Heart right ventricle (tissue), 16 donors: ENCODE measurements at regions not wholly inside any gene's neighbourhood (a gene's known extent, or its start where the extent isn't known, plus 50 kb on each side); places are given as distances from the start of the nearest gene placed in this dataset.

Experiments used
- ATAC-seq, 8 donors: fragments of 200-7000 bp; cut with Tn5 transposase; one replicate each; pipeline ENCODE4 v1.9.1; 2020; ENCODE audit warnings: mild to moderate bottlenecking in 8 of 8, moderate library complexity in 8 of 8, moderate number of reproducible peaks in 1 of 8
- DNase-seq, 2 donors: peaks; one replicate each; pipeline ENCODE4 v3.0.0-alpha.2; 2020
- H3K27ac ChIP-seq, 10 donors: fragments of 200-600 bp; sonication (generic) in 2 of 10; one replicate each; pipeline versions ENCODE4 v1.5.0 to v1.8.0; 2020 to 2022; ENCODE audit warnings: mild to moderate bottlenecking in 3 of 10
- H3K27me3 ChIP-seq, 7 donors: fragments of 200-600 bp; one replicate each; pipeline ENCODE4 v1.8.0; 2021 to 2022; ENCODE audit warnings: mild to moderate bottlenecking in 2 of 7
- H3K36me3 ChIP-seq, 9 donors: fragments of 200-600 bp; sonication (generic) in 1 of 9; one replicate each; pipeline versions ENCODE4 v1.5.0 to v1.8.0; 2020 to 2022; ENCODE audit warnings: mild to moderate bottlenecking in 2 of 9
- H3K4me1 ChIP-seq, 9 donors: fragments of 200-600 bp; sonication (generic) in 1 of 9; one replicate each; pipeline versions ENCODE4 v1.5.0 to v1.8.0; 2020 to 2022; ENCODE audit warnings: mild to moderate bottlenecking in 4 of 9
- H3K4me3 ChIP-seq, 10 donors: fragments of 200-600 bp; sonication (generic) in 2 of 10; one replicate each; pipeline versions ENCODE4 v1.5.0 to v1.8.0; 2020 to 2022; ENCODE audit warnings: mild to moderate bottlenecking in 7 of 10, moderate library complexity in 2 of 10
- H3K9me3 ChIP-seq, 11 donors: fragments of 200-600 bp in 10 of 11; sonication (generic) in 2 of 11; one replicate each; pipeline versions ENCODE4 v1.5.0 to v1.8.0; 2013 to 2022; ENCODE audit warnings: mild to moderate bottlenecking in 2 of 11, control low read depth in 1 of 11, moderate library complexity in 1 of 11
- WGBS, 2 donors: extraction: QIAGEN DNeasy Blood & Tissue Kit; methylation state at CpG; one replicate each; pipeline ENCODE4 v1.1.7; 2013; ENCODE audit warnings: inconsistent platforms in 1 of 2; 5-methylcytosine and 5-hydroxymethylcytosine counted together
- intact Hi-C, 10 donors: fragments of 100-400 bp; cut with DNase I; formaldehyde crosslinking; loops; one replicate each; pipeline versions ENCODE4 v1.11.1 to v1.14.2; 2022
- TF ChIP-seq, protein P1 (sequence below), 9 donors: fragments of 200-600 bp; sonication (generic) in 2 of 9; IDR thresholded peaks; one replicate each; pipeline versions ENCODE4 v1.5.0 to v1.8.0; 2021 to 2022; ENCODE audit warnings: antibody characterized with exemption in 9 of 9, mild to moderate bottlenecking in 5 of 9, moderate library complexity in 1 of 9
- donor health status: Arrhythmogenic right ventricular cardiomyopathy.
- donor health status: ischemic (EF 13 %, LVEDD 7.1; RV severe dilation, severe dysfunction).
- donor health status: healthy with polysubstance abuse.
- donor health status: DM: no; HTN: yes; CAD: no.
- donor health status: DM: no; HTN: no; CAD: no.
- donor health status: ischemic (EF 25% LVEDD 6.9; RV normal size, moderate dysfunction).
- donor health status: ischemic (EF 25% LVEDD 5.7; RV mildly dilated, moderate dysfunction).
- donor health status: healthy.
- donor health status: DM: yes; HTN: yes; CAD: no.
- donor health status: Ischemic cardiomyopathy.
- donor health status: ischemic (EF 35%, LVEDD 5.7; RV mildly dilated, moderate dysfunction).
- donor health status: nonischemic (EF 11% LVEDD 7.7; RV severe dilation, severe dysfunction).
- donor health status: DM: yes; HTN: yes; CAD: no.
- donor health status: PGD.
- donor health status: ischemic (EF 29% LVEDD 5.4; RV normal size, mild dysfunction).
- donor health status: nonischemic (EF 23%, LVEDD 6.1; RV moderate dilation, normal function).

DNA sequence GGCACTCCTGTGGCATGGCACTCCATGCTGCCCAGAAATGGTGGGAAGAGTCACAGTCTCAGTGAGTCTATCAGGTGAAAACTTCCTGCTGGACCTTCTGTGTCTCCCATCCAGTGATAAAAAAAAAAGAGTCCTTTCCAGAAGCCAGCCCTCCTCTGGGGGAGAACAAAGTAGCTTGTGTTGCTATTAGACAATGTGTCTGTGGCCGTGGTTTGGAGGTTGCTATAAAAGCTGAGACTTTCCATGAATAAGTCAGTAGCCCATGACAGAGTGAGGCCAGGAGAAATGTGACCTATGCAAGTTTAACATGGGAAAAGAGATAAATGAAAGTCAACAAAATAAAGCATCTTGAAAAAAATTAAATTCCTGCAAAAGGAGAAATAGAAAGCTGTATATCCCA lies 250.7 kb upstream of the MON1B start:
- no peak overlapping the region for H3K27ac ChIP-seq
- no peaks in the 10 kb centered on the region for H3K27me3 ChIP-seq
- WGBS, 2 donors: 76% methylated on average over 1 of the region's 1 CpG
- DNase-seq: no peak
- no peaks in the 10 kb centered on the region for H3K36me3 ChIP-seq
- TF ChIP-seq, protein P1, sequence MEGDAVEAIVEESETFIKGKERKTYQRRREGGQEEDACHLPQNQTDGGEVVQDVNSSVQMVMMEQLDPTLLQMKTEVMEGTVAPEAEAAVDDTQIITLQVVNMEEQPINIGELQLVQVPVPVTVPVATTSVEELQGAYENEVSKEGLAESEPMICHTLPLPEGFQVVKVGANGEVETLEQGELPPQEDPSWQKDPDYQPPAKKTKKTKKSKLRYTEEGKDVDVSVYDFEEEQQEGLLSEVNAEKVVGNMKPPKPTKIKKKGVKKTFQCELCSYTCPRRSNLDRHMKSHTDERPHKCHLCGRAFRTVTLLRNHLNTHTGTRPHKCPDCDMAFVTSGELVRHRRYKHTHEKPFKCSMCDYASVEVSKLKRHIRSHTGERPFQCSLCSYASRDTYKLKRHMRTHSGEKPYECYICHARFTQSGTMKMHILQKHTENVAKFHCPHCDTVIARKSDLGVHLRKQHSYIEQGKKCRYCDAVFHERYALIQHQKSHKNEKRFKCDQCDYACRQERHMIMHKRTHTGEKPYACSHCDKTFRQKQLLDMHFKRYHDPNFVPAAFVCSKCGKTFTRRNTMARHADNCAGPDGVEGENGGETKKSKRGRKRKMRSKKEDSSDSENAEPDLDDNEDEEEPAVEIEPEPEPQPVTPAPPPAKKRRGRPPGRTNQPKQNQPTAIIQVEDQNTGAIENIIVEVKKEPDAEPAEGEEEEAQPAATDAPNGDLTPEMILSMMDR (IDR thresholded peaks at IDR 0.05): no peak
- intact Hi-C loops: loop anchor here in 1 of 10 donors (10.0 kb wide), 1 partner anchor 1255 kb away; no protein-coding TSS in a partner anchor
- ATAC-seq: no peak
- no peaks in the 10 kb centered on the region for H3K9me3 ChIP-seq
- no peak overlapping the region for H3K4me3 ChIP-seq
- peaks cover 0 to 2% (median 0%) of the 10 kb centered on the region in 9 donors for H3K4me1 ChIP-seq

DNA sequence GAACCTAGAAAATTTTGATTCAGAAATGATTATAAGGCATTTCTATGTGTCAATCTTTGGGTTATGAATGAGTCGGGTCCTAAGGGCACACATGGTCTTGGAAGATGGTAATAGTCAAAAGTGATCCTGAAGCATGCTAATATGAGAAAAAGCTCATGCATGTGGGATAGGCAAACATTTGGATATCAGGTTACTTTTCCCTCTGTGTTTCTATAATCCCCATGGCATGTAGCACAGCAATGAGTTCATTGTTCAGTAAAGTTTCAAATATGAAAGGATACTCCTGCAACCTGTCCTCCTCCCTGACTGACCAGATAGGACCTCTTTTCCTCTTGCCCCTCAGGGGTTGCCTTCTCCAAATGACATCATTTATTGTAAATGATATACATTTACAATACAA lies 249.9 kb upstream of the MON1B start:
- no peaks in the 10 kb centered on the region for H3K27me3 ChIP-seq
- intact Hi-C loops: loop anchor here in 1 of 10 donors (10.0 kb wide), 1 partner anchor 1256 kb away; no protein-coding TSS in a partner anchor
- TF ChIP-seq, protein P1 (IDR thresholded peaks at IDR 0.05): no peak
- WGBS, 2 donors: 93 to 100% methylated on average over 1 of the region's 1 CpG
- no peaks in the 10 kb centered on the region for H3K36me3 ChIP-seq
- no peaks in the 10 kb centered on the region for H3K9me3 ChIP-seq
- H3K4me1 ChIP-seq: peaks cover 0 to 2% (median 0%) of the 10 kb centered on the region in 9 donors
- DNase-seq: no peak
- no peak overlapping the region for H3K27ac ChIP-seq
- no peak for ATAC-seq
- no peak overlapping the region for H3K4me3 ChIP-seq

DNA sequence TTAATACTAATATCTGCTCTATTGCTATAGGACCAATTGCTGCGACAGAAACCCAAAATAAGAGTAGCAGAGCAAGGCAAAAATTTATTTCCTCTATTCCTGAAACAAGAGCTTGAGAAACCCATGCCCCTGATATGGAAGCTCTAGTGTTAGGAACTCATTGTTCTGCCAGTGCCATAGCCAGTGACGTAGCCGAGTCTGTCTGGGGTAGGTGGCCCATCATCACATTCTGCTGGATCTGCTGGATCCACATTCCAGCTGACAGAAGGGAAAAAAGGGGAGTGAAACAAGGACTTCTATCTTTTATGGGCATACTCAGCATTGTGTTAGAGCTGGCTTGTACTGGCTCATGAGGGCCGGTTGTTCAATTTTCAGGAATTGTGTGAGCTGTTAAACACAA lies 248.9 kb upstream of the MON1B start:
- Histone ChIP-seq H3K4me1 (peaks cover 0 to 8% (median 0%) of the 10 kb centered on the region in 9 donors), H3K36me3 (no peaks in the 10 kb centered on the region), H3K27ac (no peak overlapping the region), H3K4me3 (no peak overlapping the region), H3K27me3 (no peaks in the 10 kb centered on the region), H3K9me3 (no peaks in the 10 kb centered on the region)
- TF ChIP-seq, protein P1 (IDR thresholded peaks at IDR 0.05): no peak
- DNase-seq (no peak), ATAC-seq (peak in 1 of 8 donors; percentile 52)
- WGBS, 2 donors: 91 to 94% methylated on average over 4 of the region's 4 CpGs
- intact Hi-C loops: loop anchor here in 1 of 10 donors (10.0 kb wide), 1 partner anchor 1257 kb away; no protein-coding TSS in a partner anchor

DNA sequence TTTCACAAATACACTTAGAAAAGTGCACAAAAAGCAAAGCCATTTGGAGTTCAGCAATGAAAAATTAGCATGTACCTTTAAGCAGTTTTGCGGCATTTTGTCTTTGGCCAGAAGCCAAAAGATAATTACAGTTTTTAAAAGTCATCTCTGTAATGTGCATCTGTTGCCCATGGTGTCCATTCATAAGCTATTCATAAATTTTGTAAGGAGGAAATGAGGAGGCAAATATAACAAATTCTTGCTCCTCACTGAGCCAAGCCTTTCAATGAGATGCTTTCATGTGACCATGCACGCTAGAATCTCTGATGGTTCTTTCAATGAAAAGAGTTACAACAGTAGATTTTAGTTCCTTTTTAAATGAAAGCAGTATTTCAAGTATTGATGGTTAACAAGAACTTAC lies 247.1 kb upstream of the MON1B start:
- ATAC-seq: no peak
- no peaks in the 10 kb centered on the region for H3K9me3 ChIP-seq
- intact Hi-C loops: loop anchor here in 1 of 10 donors (10.0 kb wide), 1 partner anchor 1259 kb away; no protein-coding TSS in a partner anchor
- WGBS, 2 donors: 34 to 45% methylated on average over 2 of the region's 2 CpGs
- TF ChIP-seq, protein P1 (IDR thresholded peaks at IDR 0.05): no peak
- no peaks in the 10 kb centered on the region for H3K36me3 ChIP-seq
- no peak for DNase-seq
- peaks cover 0 to 16% (median 0%) of the 10 kb centered on the region in 9 donors for H3K4me1 ChIP-seq
- H3K27ac ChIP-seq: no peak overlapping the region
- H3K27me3 ChIP-seq: no peaks in the 10 kb centered on the region
- H3K4me3 ChIP-seq: no peak overlapping the region
